ENCODE measurements at regions not wholly inside any gene's neighbourhood (a gene's known extent, or its start where the extent isn't known, plus 50 kb on each side); places are given as distances from the start of the nearest gene placed in this dataset.

GRCh38 chr1:103247517-103247916, 139.2 kb upstream of the COL11A1 start:
- no peak overlapping the region for H3K4me3 ChIP-seq
- H3K27me3 ChIP-seq, result no peaks in the 10 kb centered on the region
- no peak for ATAC-seq

DNA sequence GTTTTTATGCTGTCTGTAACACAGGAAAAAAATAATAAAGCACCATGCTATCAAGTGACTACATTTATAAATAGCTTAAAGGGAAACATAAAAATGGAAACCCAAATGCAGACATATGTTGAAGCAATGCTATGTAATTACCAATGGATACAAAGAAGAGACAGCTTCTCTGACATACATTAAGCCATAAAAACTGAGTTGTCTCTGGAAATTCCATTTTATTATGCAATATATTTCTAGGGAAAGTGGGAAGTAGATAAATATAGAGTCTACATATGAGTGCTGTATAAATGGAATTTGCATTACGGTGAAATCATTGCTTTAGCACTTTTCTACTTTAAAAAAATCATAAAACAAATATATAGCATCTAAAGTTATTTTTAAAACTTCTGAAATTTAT, 135.2 kb upstream of the COL11A1 start:
- Histone ChIP-seq H3K36me3 (no peaks in the 10 kb centered on the region), H3K4me3 (no peak overlapping the region), H3K4me1 (no peaks in the 10 kb centered on the region), H3K27ac (no peak overlapping the region), H3K27me3 (no peaks in the 10 kb centered on the region), H3K9me3 (no peaks in the 10 kb centered on the region)
- 63% methylated on average over 1 of the region's 1 CpG for WGBS (ENCODE audit: insufficient coverage, low coverage, low lambda C conversion rate, missing lambda C conversion rate)
- intact Hi-C loops (cut with DNase I), result no loop called here
- TF ChIP-seq CTCF (IDR thresholded peaks at IDR 0.05), result no peak
- no peak for TF ChIP-seq POLR2A (IDR thresholded peaks at IDR 0.05)
- no peak for DNase-seq
- ATAC-seq, result no peak

More at GRCh38 chr1:103247517-103247916, 139.2 kb upstream of the COL11A1 start:
- WGBS (ENCODE audit: insufficient coverage, low coverage, low lambda C conversion rate, missing lambda C conversion rate), result 15% methylated on average over 2 of the region's 2 CpGs
- intact Hi-C loops (cut with DNase I), result no loop called here
- Histone ChIP-seq H3K27ac (no peak overlapping the region), H3K9me3 (no peaks in the 10 kb centered on the region), H3K4me1 (no peaks in the 10 kb centered on the region), H3K36me3 (no peaks in the 10 kb centered on the region)
- TF ChIP-seq CTCF (IDR thresholded peaks at IDR 0.05), result no peak
- no peak for TF ChIP-seq POLR2A (IDR thresholded peaks at IDR 0.05)
- no peak for DNase-seq

- Histone ChIP-seq H3K4me3 (no peak overlapping the region), H3K36me3 (no peaks in the 10 kb centered on the region), H3K4me1 (no peaks in the 10 kb centered on the region), H3K27ac (no peak overlapping the region), H3K9me3 (no peaks in the 10 kb centered on the region), H3K27me3 (no peaks in the 10 kb centered on the region)
- intact Hi-C loops (cut with DNase I), result no loop called here
- no peak for TF ChIP-seq CTCF (IDR thresholded peaks at IDR 0.05)
- ATAC-seq, result no peak
- no peak for DNase-seq
Observed at GRCh38 chr1:103239034-103239433, 130.7 kb upstream of the COL11A1 start.

DNA sequence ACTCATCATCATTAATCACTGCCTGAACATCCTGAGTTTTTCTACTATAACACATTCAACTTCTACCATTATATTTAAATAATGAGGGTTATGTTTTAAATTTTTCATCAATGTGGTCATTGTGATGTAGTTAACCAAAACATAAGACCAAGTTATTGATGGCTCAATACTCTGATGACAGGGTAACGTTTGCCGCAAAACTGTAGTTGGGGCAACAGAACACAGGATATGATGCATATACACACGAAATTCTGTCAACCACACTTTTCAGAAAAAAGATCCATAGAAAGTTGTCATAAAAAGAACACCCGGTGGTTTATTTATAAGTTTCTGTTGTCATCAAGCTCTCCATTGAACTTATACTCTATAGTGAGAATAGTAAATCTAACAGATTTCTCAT, 121.7 kb upstream of the COL11A1 start:
- no peak overlapping the region for H3K27ac ChIP-seq
- WGBS (ENCODE audit: insufficient coverage, low coverage, low lambda C conversion rate, missing lambda C conversion rate), result 63% methylated on average over 4 of the region's 4 CpGs
- intact Hi-C loops (cut with DNase I), result no loop called here
- H3K36me3 ChIP-seq, result no peaks in the 10 kb centered on the region
- DNase-seq, result no peak
- no peak for TF ChIP-seq CTCF (IDR thresholded peaks at IDR 0.05)
- TF ChIP-seq POLR2A (IDR thresholded peaks at IDR 0.05), result no peak
- no peak for ATAC-seq
- no peaks in the 10 kb centered on the region for H3K27me3 ChIP-seq
- H3K4me1 ChIP-seq, result no peaks in the 10 kb centered on the region
- H3K9me3 ChIP-seq, result no peaks in the 10 kb centered on the region
- H3K4me3 ChIP-seq, result no peak overlapping the region

GRCh38 chr1:103220631-103221041, 112.3 kb upstream of the COL11A1 start:
- intact Hi-C loops (cut with DNase I), result no loop called here
- H3K9me3 ChIP-seq, result no peaks in the 10 kb centered on the region
- no peak overlapping the region for H3K4me3 ChIP-seq
- H3K4me1 ChIP-seq, result no peaks in the 10 kb centered on the region
- no peaks in the 10 kb centered on the region for H3K36me3 ChIP-seq
- no peak for DNase-seq
- 20% methylated on average over 1 of the region's 1 CpG for WGBS (ENCODE audit: insufficient coverage, low coverage, low lambda C conversion rate, missing lambda C conversion rate)
- no peak for TF ChIP-seq POLR2A (IDR thresholded peaks at IDR 0.05)
- no peak for TF ChIP-seq CTCF (IDR thresholded peaks at IDR 0.05)
- no peak for ATAC-seq
- no peak overlapping the region for H3K27ac ChIP-seq
- no peaks in the 10 kb centered on the region for H3K27me3 ChIP-seq

Measured in right lobe of liver (tissue), 6 donors.